Heart left ventricle (tissue), 16 donors: ENCODE measurements at regions not wholly inside any gene's neighbourhood (a gene's known extent, or its start where the extent isn't known, plus 50 kb on each side); places are given as distances from the start of the nearest gene placed in this dataset.

Source experiments
- ATAC-seq, 4 donors: fragments of 200-7000 bp; cut with Tn5 transposase; one replicate each; pipeline ENCODE4 v1.9.1; 2020 to 2022; ENCODE audit warnings: moderate library complexity in 4 of 4, mild to moderate bottlenecking in 3 of 4, moderate number of reproducible peaks in 1 of 4
- DNase-seq, 5 donors: peaks; one replicate each; pipeline ENCODE4 v3.0.0-alpha.2; 2020
- H3K27ac ChIP-seq, 12 donors: fragments of 200-600 bp; sonication (generic) in 4 of 12; one replicate each; pipeline versions ENCODE4 v1.5.0 to v1.8.0; 2016 to 2022; ENCODE audit warnings: mild to moderate bottlenecking in 2 of 12
- H3K27me3 ChIP-seq, 9 donors: fragments of 200-600 bp; sonication (generic) in 2 of 9; one replicate each; pipeline versions ENCODE4 v1.5.1 to v1.8.0; 2016 to 2022; ENCODE audit warnings: mild to moderate bottlenecking in 3 of 9
- H3K36me3 ChIP-seq, 9 donors: fragments of 200-600 bp; sonication (generic) in 2 of 9; one replicate each; pipeline versions ENCODE4 v1.5.0 to v1.8.0; 2018 to 2022; ENCODE audit warnings: mild to moderate bottlenecking in 2 of 9
- H3K4me1 ChIP-seq, 12 donors: fragments of 200-600 bp; sonication (generic) in 4 of 12; one replicate each; pipeline versions ENCODE4 v1.5.0 to v1.8.0; 2016 to 2022; ENCODE audit warnings: mild to moderate bottlenecking in 3 of 12
- H3K4me3 ChIP-seq, 12 donors: fragments of 200-600 bp; sonication (generic) in 4 of 12; one replicate each; pipeline versions ENCODE4 v1.5.0 to v1.8.0; 2017 to 2022; ENCODE audit warnings: mild to moderate bottlenecking in 9 of 12, moderate library complexity in 4 of 12
- H3K9me3 ChIP-seq, 12 donors: fragments of 200-600 bp; sonication (generic) in 4 of 12; one replicate each; pipeline versions ENCODE4 v1.5.0 to v1.8.0; 2016 to 2022; ENCODE audit warnings: mild to moderate bottlenecking in 1 of 12
- POLR2A ChIP-seq, 2 donors: fragments of 450-650 bp; IDR thresholded peaks; one replicate each; pipeline ENCODE4 v1.6.1; 2017; ENCODE audit warnings: antibody characterized with exemption in 2 of 2, mild to moderate bottlenecking in 2 of 2, moderate library complexity in 2 of 2
- WGBS, 4 donors: extraction: QIAGEN DNeasy Blood & Tissue Kit in 2 of 4; methylation state at CpG; one replicate each; pipeline versions ENCODE4 v1.1.5 to v1.1.7; 2013 to 2018; 5-methylcytosine and 5-hydroxymethylcytosine counted together
- intact Hi-C, 10 donors: fragments of 100-400 bp; cut with DNase I; formaldehyde crosslinking; loops; one replicate each; pipeline versions ENCODE4 v1.11.1 to v1.14.2; 2022
- TF ChIP-seq, protein P1 (sequence below), 12 donors: fragments of 200-600 bp; sonication (generic) in 4 of 12; IDR thresholded peaks; one replicate each; pipeline versions ENCODE4 v1.5.0 to v1.8.0; 2018 to 2022; ENCODE audit warnings: antibody characterized with exemption in 12 of 12, mild to moderate bottlenecking in 5 of 12
- donor health status: ischemic (EF 13 %, LVEDD 7.1; RV severe dilation, severe dysfunction).
- donor health status: healthy with polysubstance abuse.
- donor health status: DM: no; HTN: yes; CAD: no.
- donor health status: DM: no; HTN: no; CAD: no.
- donor health status: ischemic (EF 25% LVEDD 6.9; RV normal size, moderate dysfunction).
- donor health status: ischemic (EF 25% LVEDD 5.7; RV mildly dilated, moderate dysfunction).
- donor health status: healthy.
- donor health status: DM: yes; HTN: yes; CAD: no.
- donor health status: ischemic (EF 35%, LVEDD 5.7; RV mildly dilated, moderate dysfunction).
- donor health status: nonischemic (EF 11% LVEDD 7.7; RV severe dilation, severe dysfunction).
- donor health status: DM: yes; HTN: yes; CAD: no.
- donor health status: PGD.
- donor health status: ischemic (EF 29% LVEDD 5.4; RV normal size, mild dysfunction).
- donor health status: nonischemic (EF 23%, LVEDD 6.1; RV moderate dilation, normal function).

DNA sequence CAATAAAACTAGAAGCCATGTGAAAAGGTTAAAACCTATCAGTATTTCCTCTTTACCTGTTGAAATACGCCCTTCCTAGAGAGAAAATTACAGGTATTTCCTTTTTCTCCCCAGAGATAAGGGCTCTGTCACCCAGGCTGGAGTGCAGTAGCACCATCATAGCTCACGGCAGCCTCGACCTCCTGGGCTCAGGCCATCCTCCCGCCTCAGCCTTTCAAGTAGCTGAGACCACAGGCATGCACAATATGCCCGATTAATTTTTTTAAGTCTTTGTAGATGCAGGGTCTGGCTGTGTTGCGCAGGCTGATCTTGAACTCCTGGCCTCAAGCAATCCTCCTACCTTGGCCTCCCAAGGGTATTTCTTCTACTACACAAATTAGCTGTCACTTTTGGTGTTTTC, 154.4 kb downstream of the HNRNPD start:
- WGBS, 4 donors, result 69 to 81% (median 72%) methylated on average over 6 of the region's 6 CpGs
- no peak for TF ChIP-seq POLR2A (IDR thresholded peaks at IDR 0.05)
- TF ChIP-seq, protein P1, sequence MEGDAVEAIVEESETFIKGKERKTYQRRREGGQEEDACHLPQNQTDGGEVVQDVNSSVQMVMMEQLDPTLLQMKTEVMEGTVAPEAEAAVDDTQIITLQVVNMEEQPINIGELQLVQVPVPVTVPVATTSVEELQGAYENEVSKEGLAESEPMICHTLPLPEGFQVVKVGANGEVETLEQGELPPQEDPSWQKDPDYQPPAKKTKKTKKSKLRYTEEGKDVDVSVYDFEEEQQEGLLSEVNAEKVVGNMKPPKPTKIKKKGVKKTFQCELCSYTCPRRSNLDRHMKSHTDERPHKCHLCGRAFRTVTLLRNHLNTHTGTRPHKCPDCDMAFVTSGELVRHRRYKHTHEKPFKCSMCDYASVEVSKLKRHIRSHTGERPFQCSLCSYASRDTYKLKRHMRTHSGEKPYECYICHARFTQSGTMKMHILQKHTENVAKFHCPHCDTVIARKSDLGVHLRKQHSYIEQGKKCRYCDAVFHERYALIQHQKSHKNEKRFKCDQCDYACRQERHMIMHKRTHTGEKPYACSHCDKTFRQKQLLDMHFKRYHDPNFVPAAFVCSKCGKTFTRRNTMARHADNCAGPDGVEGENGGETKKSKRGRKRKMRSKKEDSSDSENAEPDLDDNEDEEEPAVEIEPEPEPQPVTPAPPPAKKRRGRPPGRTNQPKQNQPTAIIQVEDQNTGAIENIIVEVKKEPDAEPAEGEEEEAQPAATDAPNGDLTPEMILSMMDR (IDR thresholded peaks at IDR 0.05), result no peak
- no peak overlapping the region for H3K27ac ChIP-seq
- DNase-seq (no peak), ATAC-seq (no peak)
- intact Hi-C loops, result no loop called here
- H3K4me3 ChIP-seq, result no peak overlapping the region
- H3K4me1 ChIP-seq, result peaks cover 0 to 13% (median 0%) of the 10 kb centered on the region in 12 donors
- H3K9me3 ChIP-seq, result no peaks in the 10 kb centered on the region
- H3K36me3 ChIP-seq, result no peaks in the 10 kb centered on the region
- no peaks in the 10 kb centered on the region for H3K27me3 ChIP-seq

DNA sequence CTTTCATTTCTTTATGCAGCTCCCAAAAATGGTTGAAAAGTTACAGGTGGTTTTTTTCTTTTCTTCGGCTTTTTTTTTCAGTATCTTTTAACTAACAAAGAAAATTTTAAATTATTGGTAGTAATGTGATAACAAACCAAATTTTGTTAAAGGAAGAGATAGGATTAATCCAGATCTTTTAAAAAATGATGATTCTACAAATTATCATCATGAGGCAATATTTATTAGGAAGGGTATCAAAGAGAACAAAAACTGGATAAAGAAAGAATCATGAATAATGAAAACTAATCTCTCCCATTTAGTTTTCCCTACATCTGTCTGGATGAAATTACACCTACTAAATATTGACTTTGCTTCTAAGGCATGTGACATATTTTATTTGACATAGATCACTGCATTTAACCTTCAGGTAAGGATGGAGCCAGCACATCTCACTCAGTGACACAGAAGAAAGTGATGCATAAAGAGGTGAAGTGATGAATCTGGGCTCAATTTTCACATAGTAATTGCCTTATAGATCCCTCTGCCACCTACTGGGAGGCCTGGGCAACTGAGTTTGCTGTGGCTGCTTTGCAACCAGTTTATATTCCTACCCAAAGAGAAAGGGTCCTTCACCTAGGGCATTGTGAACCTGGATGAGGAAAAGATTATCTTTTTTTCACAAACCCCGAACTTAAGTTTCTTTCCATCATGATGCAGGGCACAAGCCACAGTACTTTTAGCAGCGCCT, 155.6 kb downstream of the HNRNPD start:
- no peaks in the 10 kb centered on the region for H3K36me3 ChIP-seq
- DNase-seq (no peak), ATAC-seq (no peak)
- WGBS, 4 donors, result 80 to 87% (median 86%) methylated on average over 3 of the region's 3 CpGs
- H3K4me1 ChIP-seq, result peaks cover 0 to under 1% (median 0%) of the 10 kb centered on the region in 12 donors
- no peak overlapping the region for H3K4me3 ChIP-seq
- H3K27me3 ChIP-seq, result no peaks in the 10 kb centered on the region
- no peak overlapping the region for H3K27ac ChIP-seq
- intact Hi-C loops, result no loop called here
- TF ChIP-seq, protein P1 (IDR thresholded peaks at IDR 0.05), result peak in 2 of 12 donors; percentile 23 to 26
- no peak for TF ChIP-seq POLR2A (IDR thresholded peaks at IDR 0.05)
- no peaks in the 10 kb centered on the region for H3K9me3 ChIP-seq

DNA sequence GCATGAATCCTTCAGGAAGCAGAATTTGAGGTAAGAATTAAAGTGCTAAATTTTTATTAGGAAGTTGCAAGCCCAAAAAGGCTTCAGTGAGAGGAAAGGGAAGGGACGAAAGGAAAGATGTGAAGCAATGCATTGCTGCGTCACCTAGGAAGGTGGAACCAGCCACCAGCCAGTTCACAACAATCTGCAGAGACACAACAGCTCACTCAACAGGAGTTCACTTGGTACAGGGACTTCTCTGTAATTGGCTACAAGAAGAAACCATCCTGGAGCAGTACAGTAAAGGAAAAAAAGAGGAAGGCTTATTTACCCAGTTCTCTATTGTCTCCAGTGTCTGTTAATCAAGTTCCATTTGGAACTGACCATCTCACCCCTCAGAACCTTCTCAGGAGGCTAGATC, 157.6 kb downstream of the HNRNPD start:
- no peak overlapping the region for H3K27ac ChIP-seq
- no peaks in the 10 kb centered on the region for H3K4me1 ChIP-seq
- 80 to 90% (median 85%) methylated on average over 2 of the region's 2 CpGs for WGBS, 4 donors
- no peaks in the 10 kb centered on the region for H3K27me3 ChIP-seq
- no peaks in the 10 kb centered on the region for H3K9me3 ChIP-seq
- H3K4me3 ChIP-seq, result no peak overlapping the region
- no peak for DNase-seq
- no peak for ATAC-seq
- intact Hi-C loops, result no loop called here
- TF ChIP-seq, protein P1 (IDR thresholded peaks at IDR 0.05), result no peak
- no peaks in the 10 kb centered on the region for H3K36me3 ChIP-seq

DNA sequence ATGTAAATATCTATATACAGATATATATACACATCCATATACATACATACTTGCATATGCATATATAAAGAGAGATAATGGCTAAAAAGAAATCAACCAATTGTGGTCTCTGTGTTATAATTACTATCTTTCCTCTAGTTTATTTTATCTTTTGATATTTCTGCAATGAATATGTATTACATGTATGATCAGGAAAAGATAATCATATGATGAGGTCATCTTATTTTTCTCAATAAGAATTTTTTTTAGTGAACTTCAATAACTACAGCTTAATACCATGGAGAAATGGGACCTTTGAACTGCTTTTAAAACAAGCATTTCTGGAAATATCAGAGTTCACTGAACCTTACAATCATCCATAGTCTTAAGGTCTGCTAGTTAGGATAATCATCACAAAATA, 158.0 kb downstream of the HNRNPD start:
- Histone ChIP-seq H3K9me3 (no peaks in the 10 kb centered on the region), H3K27ac (no peak overlapping the region), H3K36me3 (no peaks in the 10 kb centered on the region), H3K27me3 (no peaks in the 10 kb centered on the region), H3K4me1 (no peaks in the 10 kb centered on the region), H3K4me3 (no peak overlapping the region)
- ATAC-seq (no peak), DNase-seq (no peak)
- intact Hi-C loops, result no loop called here
- no peak for TF ChIP-seq POLR2A (IDR thresholded peaks at IDR 0.05)
- TF ChIP-seq, protein P1 (IDR thresholded peaks at IDR 0.05), result no peak
